CD14-positive monocyte (primary cell): ENCODE measurements at regions not wholly inside any gene's neighbourhood (a gene's known extent, or its start where the extent isn't known, plus 50 kb on each side); places are given as distances from the start of the nearest gene placed in this dataset.

Source experiments
- DNase-seq, 3 donors: peaks; one replicate each; pipeline ENCODE4 v3.0.0-alpha.2; 2011 to 2022
- H2AFZ ChIP-seq: 2 replicates; pipeline ENCODE4 v1.6.0; 2012; ENCODE audit warnings: mild to moderate bottlenecking, low read depth, low read length, inconsistent platforms; ENCODE audit not compliant: insufficient read depth, poor library complexity, severe bottlenecking
- H3K27ac ChIP-seq, 2 donors: 1 replicate in 1 of 2; 2 replicates in 1 of 2; pipeline ENCODE4 v1.5.1; 2012 to 2013; ENCODE audit warnings: low read length in 2 of 2, control low read depth in 1 of 2, inconsistent platforms in 1 of 2, low read depth in 1 of 2, mild to moderate bottlenecking in 1 of 2
- H3K27me3 ChIP-seq, 2 donors: one replicate each; pipeline versions ENCODE4 v1.6.0 to v1.6.1; 2011 to 2013; ENCODE audit warnings: low read length in 2 of 2; ENCODE audit not compliant: control insufficient read depth in 2 of 2, insufficient read depth in 2 of 2
- H3K36me3 ChIP-seq, 2 donors: replicated peaks in 1 of 2; 1 replicate in 1 of 2; 2 replicates in 1 of 2; pipeline versions ENCODE4 v1.5.1 to v1.6.1; 2012 to 2013; ENCODE audit warnings: low read length in 2 of 2, control low read depth in 1 of 2, inconsistent platforms in 1 of 2, mild to moderate bottlenecking in 1 of 2; ENCODE audit not compliant: insufficient read depth in 2 of 2, control insufficient read depth in 1 of 2
- H3K4me1 ChIP-seq, 2 donors: 1 replicate in 1 of 2; 2 replicates in 1 of 2; pipeline versions ENCODE4 v1.5.1 to v1.6.1; 2012 to 2013; ENCODE audit warnings: low read length in 2 of 2, control low read depth in 1 of 2, inconsistent platforms in 1 of 2, mild to moderate bottlenecking in 1 of 2, moderate library complexity in 1 of 2; ENCODE audit not compliant: insufficient read depth in 2 of 2, control insufficient read depth in 1 of 2
- H3K4me2 ChIP-seq: replicated peaks from 2 replicates; pipeline ENCODE3; 2012; ENCODE audit warnings: low read length, moderate library complexity, mild to moderate bottlenecking; ENCODE audit not compliant: poor library complexity, severe bottlenecking; ENCODE audit errors: extremely low read depth
- H3K4me3 ChIP-seq, 3 experiments: fragments of 200-600 bp in 1 of 3; sonication (generic) in 1 of 3; replicated peaks in 1 of 3; 1 replicate in 2 of 3; 2 replicates in 1 of 3; pipeline ENCODE4 v1.5.1; 2011 to 2013; ENCODE audit warnings: low read length in 3 of 3, mild to moderate bottlenecking in 3 of 3, control low read depth in 2 of 3, low read depth in 2 of 3, inconsistent platforms in 1 of 3, moderate library complexity in 1 of 3
- H3K79me2 ChIP-seq: 2 replicates; pipeline ENCODE4 v1.6.0; 2012; ENCODE audit warnings: mild to moderate bottlenecking, control low read depth, inconsistent platforms, low read length, moderate library complexity; ENCODE audit not compliant: insufficient read depth
- H3K9ac ChIP-seq: 2 replicates; pipeline ENCODE4 v1.6.0; 2017; ENCODE audit warnings: low read length, mild to moderate bottlenecking; ENCODE audit not compliant: insufficient read depth, poor library complexity, severe bottlenecking
- H3K9me3 ChIP-seq, 2 donors: replicated peaks in 1 of 2; 1 replicate in 1 of 2; 2 replicates in 1 of 2; pipeline versions ENCODE4 v1.5.1 to v1.6.1; 2012 to 2013; ENCODE audit warnings: low read length in 2 of 2, control low read depth in 1 of 2; ENCODE audit not compliant: control insufficient read depth in 1 of 2, insufficient read depth in 1 of 2
- H4K20me1 ChIP-seq: 2 replicates; pipeline ENCODE4 v1.6.0; 2012; ENCODE audit warnings: mild to moderate bottlenecking, low read length, control low read depth, moderate library complexity; ENCODE audit not compliant: insufficient read depth
- H3K27ac Mint-ChIP-seq, 7 donors: one replicate each; pipeline ENCODE4 v1.8.0; 2020; ENCODE audit warnings: mild to moderate bottlenecking in 7 of 7, mixed read lengths in 7 of 7, moderate library complexity in 6 of 7, inconsistent platforms in 2 of 7
- H3K27me3 Mint-ChIP-seq, 3 donors: one replicate each; pipeline ENCODE4 v1.8.0; 2021 to 2022; ENCODE audit warnings: low read depth in 3 of 3, mild to moderate bottlenecking in 3 of 3, mixed read lengths in 3 of 3, moderate library complexity in 3 of 3, inconsistent platforms in 1 of 3
- H3K36me3 Mint-ChIP-seq, 2 donors: one replicate each; pipeline ENCODE4 v1.8.0; 2020; ENCODE audit warnings: mixed read lengths in 2 of 2, inconsistent platforms in 1 of 2, mild to moderate bottlenecking in 1 of 2
- H3K4me1 Mint-ChIP-seq: one replicate; pipeline ENCODE4 v1.8.0; 2020; ENCODE audit warnings: mild to moderate bottlenecking, mixed read lengths
- H3K4me3 Mint-ChIP-seq, 2 donors: one replicate each; pipeline ENCODE4 v1.8.0; 2020; ENCODE audit warnings: mild to moderate bottlenecking in 2 of 2, mixed read lengths in 2 of 2, moderate library complexity in 1 of 2
- H3K9me3 Mint-ChIP-seq, 7 donors: one replicate each; pipeline ENCODE4 v1.8.0; 2020 to 2022; ENCODE audit warnings: mixed read lengths in 7 of 7, mild to moderate bottlenecking in 6 of 7, moderate library complexity in 6 of 7, inconsistent platforms in 2 of 7
- CTCF ChIP-seq: fragments of 200-600 bp; IDR thresholded peaks from one replicate; pipeline ENCODE4 v1.8.0; 2022; ENCODE audit warnings: antibody characterized with exemption, mild to moderate bottlenecking
- WGBS: methylation state at CpG from one replicate; pipeline ENCODE4 v1.1.5; 2013; ENCODE audit warnings: missing lambda C conversion rate; ENCODE audit not compliant: insufficient coverage; 5-methylcytosine and 5-hydroxymethylcytosine counted together
- intact Hi-C, 2 donors: fragments of 100-400 bp; cut with micrococcal nuclease; formaldehyde crosslinking; loops; one replicate each; pipeline versions ENCODE4 v1.15.0 to v1.15.1; 2023

- DNase-seq, result no peak
- no peaks in the 10 kb centered on the region for H3K36me3 ChIP-seq
- WGBS, result no CpG with 5 or more reads among the region's 1 CpG
- H3K9ac ChIP-seq, result no peak overlapping the region
- H3K27ac Mint-ChIP-seq, result no peak overlapping the region
- no peaks in the 10 kb centered on the region for H3K27me3 ChIP-seq
- intact Hi-C loops, result no loop called here
- no peak overlapping the region for H3K27ac ChIP-seq
- peaks cover 0 to 3% of the 10 kb centered on the region in 2 donors for H3K9me3 ChIP-seq
- no peaks in the 10 kb centered on the region for H3K79me2 ChIP-seq
- no peak overlapping the region for H3K4me3 ChIP-seq
- H3K9me3 Mint-ChIP-seq, result peaks cover 0 to 3% (median 0%) of the 10 kb centered on the region in 7 donors
- H3K36me3 Mint-ChIP-seq, result no peaks in the 10 kb centered on the region
- H3K4me1 ChIP-seq, result no peaks in the 10 kb centered on the region
- H3K27me3 Mint-ChIP-seq, result no peaks in the 10 kb centered on the region
- no peak overlapping the region for H3K4me3 Mint-ChIP-seq
- no peaks in the 10 kb centered on the region for H3K4me1 Mint-ChIP-seq
- no peak overlapping the region for H3K4me2 ChIP-seq
- no peak for TF ChIP-seq CTCF
- no peaks in the 10 kb centered on the region for H4K20me1 ChIP-seq
- H2AFZ ChIP-seq, result no peak overlapping the region
Measured at GRCh38 chr13:64007339-64007738, 2591.7 kb upstream of the PCDH20 start.

- intact Hi-C loops, result no loop called here
Measured at GRCh38 chr13:64000321-64000720, 2584.7 kb upstream of the PCDH20 start.

More at GRCh38 chr13:64000321-64000720, 2584.7 kb upstream of the PCDH20 start:
- no peaks in the 10 kb centered on the region for H3K4me1 ChIP-seq
- H3K4me3 Mint-ChIP-seq, result no peak overlapping the region
- H3K9ac ChIP-seq, result no peak overlapping the region
- H3K27ac Mint-ChIP-seq, result no peak overlapping the region
- no peak for TF ChIP-seq CTCF
- H3K4me1 Mint-ChIP-seq, result no peaks in the 10 kb centered on the region
- H2AFZ ChIP-seq, result no peak overlapping the region
- no peaks in the 10 kb centered on the region for H3K36me3 Mint-ChIP-seq
- H3K9me3 ChIP-seq, result peaks cover 0 to 3% of the 10 kb centered on the region in 2 donors
- H3K27me3 Mint-ChIP-seq, result no peaks in the 10 kb centered on the region
- no peaks in the 10 kb centered on the region for H4K20me1 ChIP-seq
- no peaks in the 10 kb centered on the region for H3K27me3 ChIP-seq
- no CpG with 5 or more reads among the region's 4 CpGs for WGBS
- H3K4me2 ChIP-seq, result no peak overlapping the region
- no peaks in the 10 kb centered on the region for H3K36me3 ChIP-seq
- H3K9me3 Mint-ChIP-seq, result peaks cover 0 to 3% (median 0%) of the 10 kb centered on the region in 7 donors
- no peak for DNase-seq
- H3K79me2 ChIP-seq, result no peaks in the 10 kb centered on the region
- H3K27ac ChIP-seq, result no peak overlapping the region
- no peak overlapping the region for H3K4me3 ChIP-seq
